ENCODE measurements at regions not wholly inside any gene's neighbourhood (a gene's known extent, or its start where the extent isn't known, plus 50 kb on each side); places are given as distances from the start of the nearest gene placed in this dataset.

- peaks cover 0 to 2% (median 0%) of the 10 kb centered on the region in 3 donors for H3K27me3 Mint-ChIP-seq (ENCODE audit: low read depth in 3 of 3)
- H3K4me1 Mint-ChIP-seq: peaks cover 3% of the 10 kb centered on the region
- H3K36me3 Mint-ChIP-seq: no peaks in the 10 kb centered on the region
- Histone ChIP-seq H3K4me3 (replicated peaks in 1 of 3; ENCODE audit: low read depth in 2 of 3, low read length in 3 of 3) (no peak overlapping the region), H3K27me3 (ENCODE audit: control insufficient read depth in 2 of 2, insufficient read depth in 2 of 2, low read length in 2 of 2) (no peaks in the 10 kb centered on the region), H3K4me1 (ENCODE audit: control insufficient read depth in 1 of 2, insufficient read depth in 2 of 2, low read length in 2 of 2) (no peaks in the 10 kb centered on the region), H4K20me1 (ENCODE audit: insufficient read depth, low read length) (no peaks in the 10 kb centered on the region), H3K9me3 (replicated peaks in 1 of 2; ENCODE audit: control insufficient read depth in 1 of 2, insufficient read depth in 1 of 2, low read length in 2 of 2) (peaks cover 0 to 3% of the 10 kb centered on the region in 2 donors), H3K4me2 (replicated peaks; ENCODE audit: extremely low read depth, low read length, poor library complexity, severe bottlenecking) (no peak overlapping the region), H3K36me3 (replicated peaks in 1 of 2; ENCODE audit: control insufficient read depth in 1 of 2, insufficient read depth in 2 of 2, low read length in 2 of 2) (no peaks in the 10 kb centered on the region), H3K9ac (ENCODE audit: insufficient read depth, low read length, poor library complexity, severe bottlenecking) (no peak overlapping the region), H2AFZ (ENCODE audit: insufficient read depth, low read depth, low read length, poor library complexity, severe bottlenecking) (no peak overlapping the region), H3K27ac (ENCODE audit: low read depth in 1 of 2, low read length in 2 of 2) (no peak overlapping the region), H3K79me2 (ENCODE audit: insufficient read depth, low read length) (no peaks in the 10 kb centered on the region)
- no peak overlapping the region for H3K4me3 Mint-ChIP-seq
- intact Hi-C loops (cut with micrococcal nuclease): no loop called here
- no CpG with 5 or more reads among the region's 5 CpGs for WGBS (ENCODE audit: insufficient coverage)
- H3K27ac Mint-ChIP-seq: no peak overlapping the region
- no peak for DNase-seq
- no peak for TF ChIP-seq CTCF (IDR thresholded peaks at IDR 0.05)
- peaks cover 4 to 18% (median 9%) of the 10 kb centered on the region in 7 donors for H3K9me3 Mint-ChIP-seq
Measured at GRCh38 chr14:81784084-81784483, 250.4 kb upstream of the SEL1L start.

GRCh38 chr14:81797315-81797714 lies 263.7 kb upstream of the SEL1L start:
- TF ChIP-seq CTCF (IDR thresholded peaks at IDR 0.05): no peak
- Histone ChIP-seq H3K9me3 (replicated peaks in 1 of 2; ENCODE audit: control insufficient read depth in 1 of 2, insufficient read depth in 1 of 2, low read length in 2 of 2) (no peaks in the 10 kb centered on the region), H3K79me2 (ENCODE audit: insufficient read depth, low read length) (no peaks in the 10 kb centered on the region), H3K4me3 (replicated peaks in 1 of 3; ENCODE audit: low read depth in 2 of 3, low read length in 3 of 3) (no peak overlapping the region), H3K4me1 (ENCODE audit: control insufficient read depth in 1 of 2, insufficient read depth in 2 of 2, low read length in 2 of 2) (no peaks in the 10 kb centered on the region), H3K27me3 (ENCODE audit: control insufficient read depth in 2 of 2, insufficient read depth in 2 of 2, low read length in 2 of 2) (no peaks in the 10 kb centered on the region), H3K27ac (ENCODE audit: low read depth in 1 of 2, low read length in 2 of 2) (no peak overlapping the region), H4K20me1 (ENCODE audit: insufficient read depth, low read length) (no peaks in the 10 kb centered on the region), H3K4me2 (replicated peaks; ENCODE audit: extremely low read depth, low read length, poor library complexity, severe bottlenecking) (no peak overlapping the region), H3K36me3 (replicated peaks in 1 of 2; ENCODE audit: control insufficient read depth in 1 of 2, insufficient read depth in 2 of 2, low read length in 2 of 2) (no peaks in the 10 kb centered on the region), H2AFZ (ENCODE audit: insufficient read depth, low read depth, low read length, poor library complexity, severe bottlenecking) (no peak overlapping the region), H3K9ac (ENCODE audit: insufficient read depth, low read length, poor library complexity, severe bottlenecking) (no peak overlapping the region)
- H3K27me3 Mint-ChIP-seq (ENCODE audit: low read depth in 3 of 3): peaks cover 0 to 5% (median 3%) of the 10 kb centered on the region in 3 donors
- intact Hi-C loops (cut with micrococcal nuclease): no loop called here
- no peak overlapping the region for H3K27ac Mint-ChIP-seq
- no peaks in the 10 kb centered on the region for H3K36me3 Mint-ChIP-seq
- peaks cover 0 to 9% (median 3%) of the 10 kb centered on the region in 7 donors for H3K9me3 Mint-ChIP-seq
- 44% methylated on average over 1 of the region's 2 CpGs for WGBS (ENCODE audit: insufficient coverage)
- H3K4me1 Mint-ChIP-seq: no peaks in the 10 kb centered on the region
- H3K4me3 Mint-ChIP-seq: no peak overlapping the region
- DNase-seq: no peak

Measured in CD14-positive monocyte (primary cell).